HG02571 (cell line): ENCODE measurements at regions not wholly inside any gene's neighbourhood (a gene's known extent, or its start where the extent isn't known, plus 50 kb on each side); places are given as distances from the start of the nearest gene placed in this dataset.

Source experiments
- ATAC-seq: cut with Tn5 transposase; IDR thresholded peaks from one replicate; pipeline ENCODE4 v1.9.1; 2021; ENCODE audit warnings: mild to moderate bottlenecking, moderate library complexity; ENCODE audit not compliant: unreplicated experiment

GRCh38 chr5:32984851-32985610 is 273.9 kb downstream of the NPR3 start:
- ATAC-seq: no peak

- ATAC-seq: no peak
These were observed 278.7 kb downstream of the NPR3 start for GRCh38 chr5:32989815-32990214.

- no peak for ATAC-seq
These were observed 279.7 kb downstream of the NPR3 start for GRCh38 chr5:32990593-32991420.

- no peak for ATAC-seq
These were observed 280.3 kb downstream of the NPR3 start for GRCh38 chr5:32991421-32991815.

- ATAC-seq: no peak
These were observed 285.2 kb downstream of the NPR3 start for GRCh38 chr5:32996336-32996735.

GRCh38 chr5:33008751-33009418 is 297.8 kb downstream of the NPR3 start:
- no peak for ATAC-seq

- no peak for ATAC-seq
These were observed 299.7 kb downstream of the NPR3 start for GRCh38 chr5:33010846-33011245.

- ATAC-seq: no peak
These were observed 300.7 kb downstream of the NPR3 start for GRCh38 chr5:33011801-33012200.

GRCh38 chr5:33023649-33024048 is 312.5 kb downstream of the NPR3 start:
- no peak for ATAC-seq

- ATAC-seq: no peak
These were observed 321.4 kb downstream of the NPR3 start for GRCh38 chr5:33032271-33033070.

GRCh38 chr5:33033516-33033915 is 322.4 kb downstream of the NPR3 start:
- ATAC-seq: no peak

- ATAC-seq: no peak
These were observed 323.7 kb downstream of the NPR3 start for GRCh38 chr5:33034777-33035176.

- no peak for ATAC-seq
These were observed 324.9 kb downstream of the NPR3 start for GRCh38 chr5:33035851-33036527.

GRCh38 chr5:33037076-33037475 is 326.0 kb downstream of the NPR3 start:
- no peak for ATAC-seq

- no peak for ATAC-seq
These were observed 330.5 kb downstream of the NPR3 start for GRCh38 chr5:33041586-33041985.

- ATAC-seq: no peak
These were observed 332.3 kb downstream of the NPR3 start for GRCh38 chr5:33043343-33043997.

GRCh38 chr5:33046091-33046490 is 335.0 kb downstream of the NPR3 start:
- ATAC-seq: no peak

GRCh38 chr5:33048315-33048714 is 337.2 kb downstream of the NPR3 start:
- ATAC-seq: no peak

GRCh38 chr5:33049298-33049697 is 338.2 kb downstream of the NPR3 start:
- ATAC-seq: no peak

- no peak for ATAC-seq
These were observed 338.7 kb downstream of the NPR3 start for GRCh38 chr5:33049842-33050241.
